ENCODE measurements at regions not wholly inside any gene's neighbourhood (a gene's known extent, or its start where the extent isn't known, plus 50 kb on each side); places are given as distances from the start of the nearest gene placed in this dataset.

DNA sequence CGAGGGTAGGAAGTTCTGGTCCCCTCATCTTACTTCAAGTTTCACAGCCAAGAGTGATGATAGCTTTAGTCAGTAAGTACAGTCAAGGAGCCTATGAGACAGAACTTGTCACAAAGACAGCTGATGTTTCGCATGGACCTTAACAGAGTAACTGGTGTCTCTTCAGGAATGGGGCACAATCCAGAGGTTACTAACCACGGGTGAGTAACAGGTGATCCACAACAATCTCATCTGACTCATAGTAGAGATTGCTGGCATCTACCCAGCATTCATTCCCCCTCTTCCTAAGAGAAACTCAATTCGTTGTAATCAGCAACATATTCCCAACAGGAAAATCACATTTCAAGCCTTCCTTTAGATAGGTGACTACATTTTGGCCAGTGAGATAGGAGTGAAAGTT lies 126.7 kb downstream of the SNX18 start:
- peak; percentile 28 for DNase-seq (ENCODE audit: low spot score)

DNA sequence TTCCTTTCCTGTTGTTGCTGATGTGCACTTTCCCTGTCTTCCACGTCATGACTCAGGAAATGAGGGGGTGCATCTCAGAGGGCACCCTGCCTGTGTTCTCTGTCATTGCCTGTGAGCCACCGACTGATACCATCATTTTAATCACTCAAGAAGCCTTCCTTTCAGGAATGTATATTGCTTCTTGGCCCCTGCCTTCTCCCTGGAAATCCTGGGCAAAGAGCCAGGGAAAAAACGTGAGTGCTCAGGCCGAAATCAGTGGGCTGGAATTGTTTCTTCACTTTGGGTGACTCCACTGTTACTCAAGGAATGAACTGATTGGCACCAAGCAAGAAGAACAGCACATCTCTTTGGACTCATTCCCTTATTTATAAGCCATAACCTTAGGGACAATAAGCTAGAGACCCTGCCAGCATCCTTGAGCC lies 126.1 kb downstream of the SNX18 start:
- no peak for DNase-seq (ENCODE audit: low spot score)

DNA sequence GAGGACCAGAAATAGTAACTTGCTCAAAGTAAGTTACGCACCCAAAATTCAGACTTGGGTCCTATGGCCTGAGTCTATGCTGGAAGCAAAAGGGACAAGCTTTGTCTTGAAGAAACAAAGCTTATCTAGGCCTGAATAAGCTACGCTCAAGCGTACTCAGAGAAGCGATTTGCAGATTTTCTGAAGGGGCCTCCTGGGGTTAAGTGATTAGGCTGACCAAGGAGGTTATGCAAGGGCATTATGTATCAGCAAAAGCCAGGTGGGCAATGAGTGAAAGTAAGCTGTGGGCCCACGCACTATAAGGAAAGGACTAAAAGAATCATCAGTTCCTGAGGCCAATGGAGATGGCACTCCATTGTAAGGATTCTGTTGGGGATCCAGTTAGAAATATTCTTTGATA lies 122.1 kb downstream of the SNX18 start:
- DNase-seq (ENCODE audit: low spot score), result no peak

DNA sequence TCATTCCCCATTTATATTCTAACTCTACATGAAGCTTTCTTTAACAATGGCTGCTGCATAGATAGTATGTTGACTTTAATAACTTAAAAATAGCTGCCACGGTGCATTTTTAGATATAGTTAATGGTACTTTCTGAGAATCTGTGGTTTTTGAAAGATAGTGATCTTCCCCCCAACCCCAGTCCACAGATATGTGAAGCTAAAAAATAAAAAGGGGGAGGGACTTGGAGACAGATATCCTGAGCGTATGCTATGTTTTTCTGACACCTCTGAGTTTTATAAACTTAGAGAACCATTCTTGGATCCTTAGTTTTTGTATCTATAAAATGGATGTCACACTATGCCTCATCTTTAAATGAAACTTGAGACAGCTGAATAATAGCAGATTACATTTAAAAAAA lies 120.5 kb downstream of the SNX18 start:
- no peak for DNase-seq (ENCODE audit: low spot score)

DNA sequence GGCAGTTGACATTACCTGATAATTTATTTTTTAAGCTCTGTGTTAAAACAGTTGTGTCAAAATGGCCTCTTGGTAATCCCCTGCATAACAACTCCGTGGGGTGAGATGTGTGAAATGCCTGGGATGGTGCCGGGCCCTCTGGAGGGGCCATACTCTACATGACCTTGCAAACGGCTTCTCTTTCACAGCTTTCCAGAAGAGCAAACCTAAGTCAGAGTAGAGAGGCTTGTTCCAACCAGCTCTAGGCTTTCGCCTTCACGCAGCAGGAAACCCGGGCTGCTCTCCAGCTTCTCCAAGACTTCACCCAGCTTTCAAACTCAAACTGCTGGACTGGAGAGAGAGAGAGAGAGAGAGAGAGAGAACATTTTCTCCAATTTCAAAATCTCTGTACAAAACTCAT lies 120.1 kb downstream of the SNX18 start:
- DNase-seq (ENCODE audit: low spot score), result no peak

DNA sequence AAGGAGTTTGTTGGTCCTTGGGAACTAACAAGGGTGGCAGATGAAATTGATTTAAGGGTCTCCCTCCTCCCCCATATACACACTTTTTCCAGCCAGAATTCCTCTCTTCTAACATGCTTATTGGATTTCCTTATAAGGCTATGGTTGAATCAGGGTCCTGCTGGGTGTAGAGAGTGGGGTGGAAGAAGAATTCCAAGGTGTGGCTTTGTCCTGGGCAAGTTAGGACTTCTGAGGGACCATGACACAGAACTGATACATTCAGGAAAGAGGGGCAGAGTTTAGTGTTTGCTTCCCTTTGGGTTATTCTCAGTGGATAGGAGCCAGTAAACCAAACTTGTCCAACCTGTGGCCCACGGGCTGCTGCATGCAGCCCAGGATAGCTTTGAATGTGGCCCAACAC lies 116.5 kb downstream of the SNX18 start:
- DNase-seq (ENCODE audit: low spot score), result no peak

DNA sequence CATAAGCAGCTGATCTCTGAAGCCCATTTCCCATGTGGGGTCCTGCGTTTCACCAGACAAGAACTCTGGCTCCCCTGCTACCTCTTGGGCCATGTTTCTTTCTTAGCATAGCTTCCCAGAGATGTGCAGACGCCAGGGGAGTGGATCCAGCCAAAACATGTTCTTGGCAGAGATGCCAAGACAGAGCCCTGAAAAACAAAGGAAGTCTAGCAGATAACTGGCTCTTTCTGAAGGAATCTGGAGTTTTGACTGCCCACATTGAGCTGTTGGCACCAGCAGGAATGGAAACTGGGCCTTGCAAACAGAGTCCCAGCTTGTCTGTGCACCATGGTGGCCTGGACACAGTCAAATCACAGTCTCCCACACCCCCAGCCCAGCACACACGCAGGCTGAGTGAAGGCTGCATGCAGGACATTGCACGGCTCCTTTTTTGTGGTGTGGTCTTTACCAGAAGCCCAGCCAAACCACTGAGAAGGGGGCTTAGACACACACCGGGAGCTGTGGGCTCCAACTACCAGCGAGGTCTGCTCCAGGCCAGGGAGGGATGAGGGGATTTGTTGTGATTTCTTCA lies 114.7 kb downstream of the SNX18 start:
- no peak for DNase-seq (ENCODE audit: low spot score)

DNA sequence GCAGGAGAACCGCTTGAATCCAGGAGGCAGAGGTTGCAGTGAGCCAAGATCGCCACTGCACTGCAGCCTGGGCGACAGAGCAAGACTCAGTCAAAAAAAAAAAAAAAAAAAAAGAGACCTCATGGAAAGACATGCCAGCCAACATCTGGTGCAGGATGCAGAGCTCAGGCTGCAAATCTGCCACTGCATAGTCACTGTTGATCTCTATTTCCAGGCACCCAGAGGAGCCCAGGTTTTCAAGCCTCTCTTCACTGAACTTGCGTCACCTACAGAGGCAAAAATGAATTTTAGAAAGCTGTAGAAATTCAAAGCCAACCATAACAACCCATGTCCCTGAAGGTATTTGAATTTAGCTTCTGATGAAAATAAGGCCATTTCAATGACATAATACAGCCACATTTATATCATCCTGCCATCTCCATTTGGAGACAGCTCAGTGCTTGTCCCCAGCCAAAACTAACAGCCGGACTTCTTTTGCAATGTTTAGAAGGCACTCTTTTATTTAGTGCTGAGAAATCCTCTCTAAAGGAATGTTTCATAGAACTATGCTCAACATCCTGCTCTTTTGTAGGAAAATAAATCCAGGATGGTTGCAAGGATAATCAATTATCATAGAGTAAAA lies 113.3 kb downstream of the SNX18 start:
- no peak for DNase-seq (ENCODE audit: low spot score)

DNA sequence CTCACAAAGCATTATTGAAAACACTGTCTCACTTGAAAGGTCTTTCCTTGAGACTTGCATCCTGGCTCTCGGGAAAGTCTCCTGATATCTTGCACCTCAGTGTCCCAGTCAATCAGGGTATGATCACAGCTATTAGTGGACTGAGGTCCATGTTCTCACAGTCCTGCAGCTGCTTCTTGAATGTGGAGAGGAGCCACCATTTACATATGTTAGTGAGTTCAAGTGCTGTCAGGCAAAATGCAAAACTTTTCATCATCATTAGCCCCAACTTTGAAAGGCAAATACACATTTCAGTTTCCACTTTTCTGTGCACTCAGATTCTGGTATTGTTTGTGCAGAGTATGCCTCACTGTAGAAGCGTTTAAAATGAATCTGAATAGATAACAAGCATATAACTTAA lies 111.6 kb downstream of the SNX18 start:
- DNase-seq (ENCODE audit: low spot score), result no peak

DNA sequence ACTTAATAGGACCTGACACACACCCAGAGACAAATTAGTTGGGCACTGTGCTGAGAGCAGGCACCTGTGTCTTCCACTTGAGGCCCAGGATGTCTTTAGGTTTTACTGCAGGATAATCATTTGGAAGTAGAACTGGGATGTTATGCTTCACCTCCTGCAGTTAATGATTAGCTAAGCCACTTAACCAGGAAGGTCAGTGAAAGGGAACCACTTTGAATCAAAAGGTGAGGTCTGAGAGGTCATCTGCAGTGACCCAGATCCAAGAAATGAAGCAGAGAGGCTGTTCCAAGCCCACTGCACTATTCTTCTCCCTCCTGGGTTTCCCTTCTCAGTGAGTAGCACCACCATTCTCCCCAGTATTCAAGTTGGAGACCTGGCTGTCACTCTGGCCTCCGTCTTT lies 110.5 kb downstream of the SNX18 start:
- no peak for DNase-seq (ENCODE audit: low spot score)

DNA sequence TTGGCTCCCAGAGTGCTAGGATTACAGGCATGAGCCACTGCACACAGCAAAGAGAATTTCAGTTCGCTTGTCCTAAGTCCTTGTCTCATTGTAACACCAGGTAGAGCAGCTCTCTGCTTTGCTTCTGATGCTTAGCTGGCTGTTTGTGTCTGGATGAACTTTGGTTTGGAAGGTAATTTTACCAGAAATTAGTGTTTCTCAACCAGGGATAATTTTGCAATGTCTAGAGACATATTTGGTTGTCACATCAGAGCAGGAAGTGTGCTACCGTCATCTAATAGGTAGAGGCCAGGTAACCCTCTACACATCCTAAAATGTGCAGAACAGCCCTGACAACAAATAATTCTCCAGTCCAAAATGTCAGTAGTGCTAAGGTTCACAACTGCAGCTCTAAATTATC lies 108.8 kb downstream of the SNX18 start:
- no peak for DNase-seq (ENCODE audit: low spot score)

DNA sequence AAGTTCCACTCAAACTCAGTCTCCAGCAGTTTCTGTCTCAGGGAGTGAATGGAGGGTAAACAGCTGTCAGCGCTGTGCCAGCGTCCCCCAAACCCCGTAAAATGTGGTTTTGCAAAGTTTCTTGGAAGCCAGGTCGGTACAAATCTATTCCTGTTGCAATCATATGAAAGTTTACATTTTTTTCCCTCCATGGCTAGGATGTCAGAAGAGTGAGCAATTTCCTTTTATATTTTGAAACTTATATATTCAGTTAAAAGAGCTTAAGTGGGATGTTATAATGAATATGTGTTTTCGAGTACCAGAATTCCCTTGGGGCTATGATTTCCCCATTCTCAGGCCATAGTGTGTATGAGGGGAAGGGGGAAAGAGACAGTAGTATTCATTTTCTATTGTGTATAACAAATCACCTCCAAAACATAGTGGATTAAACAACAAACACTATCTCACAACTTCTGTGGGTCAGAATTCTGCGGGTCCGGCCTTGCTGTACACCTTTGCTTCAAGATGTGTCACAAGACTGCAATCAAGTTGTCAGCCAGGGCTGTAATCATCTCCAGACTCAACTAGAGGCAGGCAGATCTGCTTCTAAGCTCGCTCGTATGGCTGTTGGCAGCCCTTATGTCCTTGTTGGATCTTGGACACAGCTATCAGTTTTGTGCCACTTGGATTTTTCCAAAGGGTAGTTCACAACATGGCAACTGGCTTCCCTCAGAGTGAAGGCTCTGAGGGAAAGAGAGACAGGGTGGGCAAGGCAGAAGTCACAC lies 107.4 kb downstream of the SNX18 start:
- no peak for DNase-seq (ENCODE audit: low spot score)

DNA sequence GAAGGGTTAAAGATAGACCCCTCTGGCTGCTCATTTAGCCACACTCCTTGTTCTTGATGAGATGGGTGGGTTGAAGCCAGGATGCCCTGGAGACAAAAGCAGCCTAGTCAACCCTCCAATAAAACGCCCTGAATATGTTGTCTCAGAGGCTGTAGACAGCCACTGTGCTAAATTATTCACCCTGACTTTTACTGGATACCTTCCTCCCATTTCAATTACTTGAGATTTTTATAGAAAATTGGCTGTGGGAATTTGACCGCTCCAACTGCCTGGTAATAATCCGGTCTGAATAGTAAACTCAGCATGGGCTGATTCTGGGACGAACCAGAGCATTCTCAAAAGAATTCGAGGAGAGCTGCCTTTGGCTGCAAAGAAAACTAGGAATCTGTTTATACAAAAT lies 104.2 kb downstream of the SNX18 start:
- DNase-seq (ENCODE audit: low spot score), result no peak

DNA sequence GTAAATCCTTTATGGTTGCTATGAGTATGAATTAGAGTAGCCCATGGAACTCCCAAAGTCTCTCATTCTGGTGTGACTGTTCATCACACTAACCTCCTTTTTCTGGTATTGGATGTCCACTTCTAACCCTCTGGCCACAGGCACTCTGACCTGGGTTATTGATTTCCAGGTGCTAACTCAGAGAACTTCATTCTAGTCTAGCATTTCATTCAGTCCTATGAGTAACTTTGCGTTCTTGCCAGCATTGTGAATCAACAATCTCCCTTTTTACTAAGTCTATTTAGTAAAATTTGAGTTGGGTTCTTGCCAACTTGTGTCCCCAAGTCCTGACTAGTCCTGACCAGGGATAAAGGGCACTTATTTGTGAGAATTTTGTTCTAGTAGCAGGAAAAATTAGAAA lies 103.5 kb downstream of the SNX18 start:
- no peak for DNase-seq (ENCODE audit: low spot score)

DNA sequence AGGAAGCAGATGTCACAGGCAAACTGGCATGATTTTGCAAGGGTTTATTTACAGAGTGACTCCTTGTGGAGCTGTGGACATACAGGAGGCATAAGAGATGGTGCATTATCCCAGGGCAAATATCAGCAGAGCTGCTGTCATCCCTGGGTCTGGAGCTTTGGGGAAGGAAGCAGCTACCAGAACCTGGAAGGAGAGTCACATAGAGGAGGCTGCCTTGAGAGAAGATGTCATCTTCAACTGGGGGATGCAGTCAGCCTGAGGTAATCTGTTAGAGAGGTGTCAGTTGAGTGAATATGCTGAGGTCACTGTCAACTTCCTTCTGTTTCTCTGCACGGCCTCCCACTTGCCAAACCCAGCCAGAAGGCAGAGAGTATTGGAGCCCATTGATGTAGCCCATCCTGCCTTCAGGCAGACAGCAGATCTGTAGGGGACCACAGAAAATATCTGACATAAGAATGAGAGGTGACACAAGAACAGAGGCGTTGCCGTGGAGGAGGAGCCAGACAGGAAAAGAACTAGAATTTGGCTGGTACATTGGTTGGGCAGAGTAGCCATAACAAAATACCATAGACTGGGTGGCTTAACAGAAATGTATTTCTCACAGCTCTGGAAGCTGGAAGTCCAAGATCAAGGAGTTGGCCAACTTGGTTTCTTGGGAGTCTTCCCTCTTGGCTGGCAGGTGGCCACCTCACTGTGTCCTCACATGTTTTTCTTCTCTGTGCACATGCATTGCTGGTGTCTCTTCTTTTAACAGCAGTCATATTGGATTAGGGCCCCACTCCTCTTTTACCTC lies 102.8 kb downstream of the SNX18 start:
- DNase-seq (ENCODE audit: low spot score), result no peak

DNA sequence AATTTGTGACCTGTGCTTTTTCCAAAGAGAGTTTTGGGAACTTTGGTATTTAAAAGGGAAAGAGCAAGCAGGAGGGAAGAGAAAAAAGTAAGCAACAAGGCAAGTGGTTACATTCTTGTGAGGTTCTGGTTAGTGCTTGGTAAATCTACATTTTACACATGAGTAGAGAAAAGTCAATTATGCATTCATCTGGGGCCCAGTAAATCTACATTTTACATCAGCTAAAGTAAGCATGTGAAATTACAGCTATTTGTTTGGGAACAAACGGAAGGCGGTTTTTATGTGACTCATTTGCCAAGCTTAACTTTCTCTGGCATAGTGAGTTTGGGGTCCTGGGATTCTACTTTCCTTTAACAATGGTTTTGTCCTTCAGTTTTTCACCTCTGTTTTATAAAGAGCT lies 102.2 kb downstream of the SNX18 start:
- no peak for DNase-seq (ENCODE audit: low spot score)

DNA sequence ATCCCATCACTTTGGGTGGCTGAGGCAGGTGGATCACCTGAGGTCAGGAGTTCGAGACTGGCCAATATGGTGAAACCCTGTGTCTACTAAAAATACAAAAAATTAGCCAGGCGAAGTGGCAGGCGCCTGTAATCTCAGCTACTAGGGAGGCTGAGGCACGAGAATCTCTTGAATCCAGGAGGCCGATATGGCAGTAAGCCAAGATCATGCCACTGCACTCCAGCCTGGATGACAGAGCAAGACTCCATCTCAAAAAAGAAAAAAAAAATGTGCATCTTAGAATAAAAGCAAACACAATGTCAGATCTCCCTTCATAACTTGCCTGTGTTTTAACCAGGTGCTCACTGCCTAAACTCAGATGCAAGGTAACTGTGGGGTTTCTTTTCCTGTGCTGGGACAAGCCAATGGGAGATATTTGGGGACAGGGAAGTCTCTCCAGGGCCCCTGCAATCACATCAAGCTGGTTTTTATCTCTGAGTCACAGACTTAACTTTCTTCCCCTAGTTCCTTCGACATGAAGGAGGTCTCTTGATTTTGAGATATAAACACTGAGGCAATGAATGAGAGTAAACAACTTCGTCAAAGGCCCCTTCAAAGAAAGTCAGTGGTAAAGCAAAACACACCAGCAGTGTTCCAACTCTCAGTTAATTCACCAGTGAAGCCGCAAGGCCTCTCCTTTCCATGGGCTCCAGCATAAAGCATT lies 99.1 kb downstream of the SNX18 start:
- no peak for DNase-seq (ENCODE audit: low spot score)

DNA sequence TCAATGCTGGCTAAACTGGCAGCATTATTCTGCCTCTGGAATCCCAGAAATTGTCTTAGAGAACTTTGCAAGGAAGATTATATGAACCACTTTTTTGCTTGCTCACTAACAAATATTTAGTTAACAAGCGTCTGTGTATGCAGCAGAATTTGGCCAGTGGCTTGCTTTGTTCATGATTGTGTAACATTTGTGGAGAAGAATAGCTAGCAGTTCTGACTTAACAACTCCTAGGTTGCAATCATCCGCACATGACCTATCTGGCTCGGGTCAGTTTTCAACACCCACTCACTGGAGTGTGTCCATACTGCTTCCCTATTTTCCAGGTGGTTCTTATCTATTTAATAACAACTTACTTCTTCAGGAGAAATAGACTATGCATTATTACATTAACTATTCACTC lies 98.5 kb downstream of the SNX18 start:
- DNase-seq (ENCODE audit: low spot score), result no peak

DNA sequence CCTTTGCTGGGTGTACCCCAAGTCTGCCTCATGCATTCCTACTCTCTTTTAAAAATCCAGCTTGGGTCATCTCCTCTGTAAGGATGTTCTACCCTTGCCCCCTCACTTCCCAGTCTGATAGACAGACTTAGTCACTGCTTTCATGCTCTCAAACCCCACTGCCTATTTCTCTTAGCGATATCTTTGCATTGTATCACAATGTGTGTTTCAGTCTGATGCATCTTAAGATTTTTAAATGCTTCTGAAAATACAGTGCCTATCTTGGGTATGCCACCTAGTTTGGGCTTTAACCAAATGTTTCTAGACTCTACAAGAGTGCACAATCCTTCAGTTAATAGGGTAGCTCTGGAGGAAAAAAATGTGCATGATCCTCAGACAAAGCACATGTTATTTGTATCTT lies 97.8 kb downstream of the SNX18 start:
- DNase-seq (ENCODE audit: low spot score), result no peak

DNA sequence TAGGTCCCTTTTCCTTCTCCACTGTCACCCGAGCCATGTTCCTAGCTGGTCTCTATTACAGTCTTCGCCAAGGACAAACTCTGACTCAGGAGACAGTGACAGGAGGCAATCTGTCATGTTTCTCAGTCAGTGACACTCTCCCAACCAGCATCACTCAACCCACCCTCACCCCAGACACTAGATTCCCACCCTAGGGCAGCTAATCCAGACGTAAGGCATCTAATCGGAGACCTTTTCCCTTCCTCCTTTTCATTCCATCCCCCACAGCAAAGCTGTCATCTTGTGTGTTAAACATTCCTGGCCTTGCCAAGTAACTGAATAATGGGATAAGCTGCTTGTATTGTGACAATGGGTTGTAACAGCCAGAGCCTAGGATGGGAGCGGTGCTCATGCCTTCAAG lies 95.2 kb downstream of the SNX18 start:
- no peak for DNase-seq (ENCODE audit: low spot score)

DNA sequence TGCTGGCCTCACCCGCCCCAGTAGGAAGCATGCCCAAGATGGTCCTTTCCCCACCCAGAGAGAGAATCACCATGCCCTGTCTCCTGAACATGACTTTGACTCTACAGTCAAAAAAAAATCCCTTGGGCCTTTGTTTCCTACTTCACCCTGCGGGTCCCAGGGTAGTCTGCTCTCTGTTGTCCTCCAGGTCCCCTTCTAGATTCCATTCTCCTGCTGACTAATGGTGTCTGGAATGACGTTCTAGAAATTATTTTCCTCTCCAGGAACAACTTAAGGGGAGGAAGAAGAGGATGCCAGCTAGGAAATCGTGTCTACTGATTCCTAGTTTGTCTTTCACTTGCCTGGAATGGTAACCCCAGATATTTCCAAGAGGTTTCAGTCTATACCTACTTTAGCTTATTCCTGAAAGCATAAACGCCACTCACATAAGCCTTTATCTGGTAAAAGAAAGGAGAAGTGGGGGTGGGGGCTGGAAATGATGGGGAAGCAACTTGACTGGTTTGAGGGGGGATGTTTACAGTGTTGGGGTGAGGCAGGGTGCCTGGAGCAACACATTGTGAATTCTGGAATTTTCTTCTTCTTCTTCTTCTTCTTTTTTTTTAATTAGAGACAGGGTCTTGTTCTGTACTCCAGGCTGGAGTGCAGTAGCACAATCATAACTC lies 93.9 kb downstream of the SNX18 start:
- DNase-seq (ENCODE audit: low spot score), result no peak
